Spleen (tissue), 7 donors: ENCODE measurements at regions not wholly inside any gene's neighbourhood (a gene's known extent, or its start where the extent isn't known, plus 50 kb on each side); places are given as distances from the start of the nearest gene placed in this dataset.
"Not testable (repeated sequence)": the region's sequence is repeated elsewhere in the genome, so short reads cannot be mapped to it uniquely, and the experiment has no call there.

Experiments used
- POLR2A ChIP-seq, 3 donors: fragments of 450-650 bp; IDR thresholded peaks; one replicate each; pipeline ENCODE4 v1.5.1; 2017; ENCODE audit warnings: antibody characterized with exemption in 3 of 3, mild to moderate bottlenecking in 1 of 3
- POLR2AphosphoS5 ChIP-seq, 3 donors: sonication (generic); formaldehyde crosslinking; IDR thresholded peaks; one replicate each; pipeline ENCODE4 v1.5.1; 2017; ENCODE audit warnings: antibody characterized with exemption in 3 of 3
- TF ChIP-seq, protein P1 (sequence below), 11 experiments: fragments of 200-600 bp in 7 of 11; fragments of 450-650 bp in 4 of 11; sonication (generic) in 4 of 11; IDR thresholded peaks in 8 of 11; conservative IDR thresholded peaks in 3 of 11; 1 replicate in 7 of 11; 2 replicates in 4 of 11; pipeline versions ENCODE4 v1.4.0 to v1.8.0; 2016 to 2021; ENCODE audit warnings: antibody characterized with exemption in 11 of 11, inconsistent platforms in 4 of 11, mild to moderate bottlenecking in 1 of 11
- donor health status: DM: no; HTN: no; CAD: no; lungs with moderate emphysema.
- donor health status: DM: no; HTN: no; CAD: no.
- donor health status: DM: no; HTN: no; CAD: no.

DNA sequence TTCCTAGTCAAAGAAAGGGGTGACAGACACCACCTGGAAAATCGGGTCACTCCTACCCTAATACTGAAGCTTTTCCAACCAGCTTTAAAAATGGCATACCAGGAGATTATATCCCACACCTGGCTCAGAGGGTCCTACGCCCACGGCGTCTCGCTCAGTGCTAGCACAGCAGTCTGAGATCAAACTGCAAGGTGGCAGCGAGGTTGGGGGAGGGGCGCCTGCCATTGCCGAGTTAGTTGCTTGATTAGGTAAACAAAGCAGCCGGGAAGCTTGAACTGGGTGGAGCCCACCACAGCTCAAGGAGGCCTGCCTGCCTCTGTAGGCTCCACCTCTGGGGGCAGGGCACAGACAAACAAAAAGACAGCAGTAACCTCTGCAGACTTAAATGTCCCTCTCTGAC is 127.1 kb downstream of the NXPE2 start:
- TF ChIP-seq, protein P1, sequence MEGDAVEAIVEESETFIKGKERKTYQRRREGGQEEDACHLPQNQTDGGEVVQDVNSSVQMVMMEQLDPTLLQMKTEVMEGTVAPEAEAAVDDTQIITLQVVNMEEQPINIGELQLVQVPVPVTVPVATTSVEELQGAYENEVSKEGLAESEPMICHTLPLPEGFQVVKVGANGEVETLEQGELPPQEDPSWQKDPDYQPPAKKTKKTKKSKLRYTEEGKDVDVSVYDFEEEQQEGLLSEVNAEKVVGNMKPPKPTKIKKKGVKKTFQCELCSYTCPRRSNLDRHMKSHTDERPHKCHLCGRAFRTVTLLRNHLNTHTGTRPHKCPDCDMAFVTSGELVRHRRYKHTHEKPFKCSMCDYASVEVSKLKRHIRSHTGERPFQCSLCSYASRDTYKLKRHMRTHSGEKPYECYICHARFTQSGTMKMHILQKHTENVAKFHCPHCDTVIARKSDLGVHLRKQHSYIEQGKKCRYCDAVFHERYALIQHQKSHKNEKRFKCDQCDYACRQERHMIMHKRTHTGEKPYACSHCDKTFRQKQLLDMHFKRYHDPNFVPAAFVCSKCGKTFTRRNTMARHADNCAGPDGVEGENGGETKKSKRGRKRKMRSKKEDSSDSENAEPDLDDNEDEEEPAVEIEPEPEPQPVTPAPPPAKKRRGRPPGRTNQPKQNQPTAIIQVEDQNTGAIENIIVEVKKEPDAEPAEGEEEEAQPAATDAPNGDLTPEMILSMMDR (IDR thresholded peaks at IDR 0.05 in 8 of 11, conservative IDR thresholded peaks at IDR 0.05 in 3 of 11): not testable (repeated sequence)
- TF ChIP-seq POLR2A, POLR2AphosphoS5 (IDR thresholded peaks at IDR 0.05): not testable (repeated sequence)
